NCI-H2171 treated with DMSO at 0.1 percent for 48 hours (cell line): ENCODE measurements at regions not wholly inside any gene's neighbourhood (a gene's known extent, or its start where the extent isn't known, plus 50 kb on each side); places are given as distances from the start of the nearest gene placed in this dataset.

Experiments used
- DNase-seq: peaks from one replicate; lab custom pipeline; 2025; lab: John Stamatoyannopoulos, UW

- DNase-seq = no peak
Observed at GRCh38 chr18:7349181-7349837, 118.4 kb downstream of the LRRC30 start.

GRCh38 chr18:7358989-7359726 lies 128.3 kb downstream of the LRRC30 start:
- no peak for DNase-seq

- no peak for DNase-seq
Observed at GRCh38 chr18:7360606-7361170, 129.8 kb downstream of the LRRC30 start.

GRCh38 chr18:7363338-7363737 lies 132.4 kb downstream of the LRRC30 start:
- no peak for DNase-seq

GRCh38 chr18:7366597-7366996 lies 135.7 kb downstream of the LRRC30 start:
- peak; percentile 70 for DNase-seq

GRCh38 chr18:7367336-7367735 lies 136.4 kb downstream of the LRRC30 start:
- DNase-seq = no peak

- DNase-seq = peak; percentile 69
Observed at GRCh38 chr18:7369006-7369405, 138.1 kb downstream of the LRRC30 start.

GRCh38 chr18:7370375-7370774 lies 139.5 kb downstream of the LRRC30 start:
- no peak for DNase-seq

GRCh38 chr18:7370802-7371201 lies 139.9 kb downstream of the LRRC30 start:
- DNase-seq = no peak

- no peak for DNase-seq
Observed at GRCh38 chr18:7373441-7373840, 142.6 kb downstream of the LRRC30 start.

- DNase-seq = no peak
Observed at GRCh38 chr18:7381307-7381706, 150.4 kb downstream of the LRRC30 start.

GRCh38 chr18:7382328-7383001 lies 151.6 kb downstream of the LRRC30 start:
- no peak for DNase-seq

GRCh38 chr18:7383002-7383980 lies 152.4 kb downstream of the LRRC30 start:
- DNase-seq = no peak

GRCh38 chr18:7388741-7389140 lies 157.9 kb downstream of the LRRC30 start:
- no peak for DNase-seq

- no peak for DNase-seq
Observed at GRCh38 chr18:7390731-7391492, 160.0 kb downstream of the LRRC30 start.

- no peak for DNase-seq
Observed at GRCh38 chr18:7393080-7393479, 162.2 kb downstream of the LRRC30 start.

GRCh38 chr18:7394050-7394659 lies 163.3 kb downstream of the LRRC30 start:
- DNase-seq = no peak

- DNase-seq = no peak
Observed at GRCh38 chr18:7395566-7395965, 164.7 kb downstream of the LRRC30 start.

- DNase-seq = no peak
Observed at GRCh38 chr18:7413906-7414305, 153.2 kb upstream of the PTPRM start.

GRCh38 chr18:7414459-7414858 lies 152.7 kb upstream of the PTPRM start:
- DNase-seq = no peak
